MM.1S (cell line): ENCODE measurements at regions not wholly inside any gene's neighbourhood (a gene's known extent, or its start where the extent isn't known, plus 50 kb on each side); places are given as distances from the start of the nearest gene placed in this dataset.

Experiments used
- DNase-seq: peaks from one replicate; pipeline ENCODE4 v3.0.0-alpha.2; 2015
- H2AFZ ChIP-seq: fragments of 300-600 bp; sonication (generic); 2 replicates; pipeline ENCODE4 v1.6.0; 2016; ENCODE audit warnings: antibody characterized with exemption, low read length
- H3F3A ChIP-seq: fragments of 300-600 bp; sonication (generic); 2 replicates; pipeline ENCODE4 v1.6.1; 2016; ENCODE audit warnings: mild to moderate bottlenecking, antibody characterized with exemption, low read length, moderate library complexity, mixed read lengths; ENCODE audit not compliant: insufficient read depth
- H3K27ac ChIP-seq: fragments of 300-600 bp; sonication (generic); 2 replicates; pipeline ENCODE4 v1.5.1; 2016; ENCODE audit warnings: mild to moderate bottlenecking, low read length
- H3K27me3 ChIP-seq: fragments of 300-600 bp; sonication (generic); replicated peaks from 2 replicates; pipeline ENCODE4 v1.6.0; 2016; ENCODE audit warnings: low read length; ENCODE audit not compliant: insufficient read depth
- H3K36me3 ChIP-seq: fragments of 300-600 bp; sonication (generic); replicated peaks from 2 replicates; pipeline ENCODE4 v1.6.1; 2016; ENCODE audit warnings: mild to moderate bottlenecking, low read length, mixed read lengths; ENCODE audit not compliant: insufficient read depth
- H3K4me1 ChIP-seq: fragments of 300-600 bp; sonication (generic); 2 replicates; pipeline ENCODE4 v1.6.1; 2016; ENCODE audit warnings: low read length, mixed read lengths
- H3K4me2 ChIP-seq: fragments of 300-600 bp; sonication (generic); 2 replicates; pipeline ENCODE4 v1.6.0; 2016; ENCODE audit warnings: low read depth, low read length
- H3K4me3 ChIP-seq: fragments of 300-600 bp; sonication (generic); 2 replicates; pipeline ENCODE4 v1.5.1; 2016; ENCODE audit warnings: low read length, mixed read lengths
- H3K79me2 ChIP-seq: fragments of 300-600 bp; sonication (generic); 2 replicates; pipeline ENCODE4 v1.6.1; 2016; ENCODE audit warnings: mixed run types, low read length, mixed read lengths
- H3K9ac ChIP-seq: fragments of 300-600 bp; sonication (generic); 2 replicates; pipeline ENCODE4 v1.6.1; 2016; ENCODE audit warnings: low read length, mixed read lengths
- H3K9me2 ChIP-seq: fragments of 300-600 bp; sonication (generic); replicated peaks from 2 replicates; pipeline ENCODE4 v1.6.1; 2016; ENCODE audit warnings: mild to moderate bottlenecking, low read length, mixed read lengths; ENCODE audit not compliant: insufficient read depth
- H3K9me3 ChIP-seq: fragments of 300-600 bp; sonication (generic); replicated peaks from 2 replicates; pipeline ENCODE4 v1.6.1; 2016; ENCODE audit warnings: mild to moderate bottlenecking, low read length, mixed read lengths; ENCODE audit not compliant: insufficient read depth
- H4K20me1 ChIP-seq: fragments of 300-600 bp; sonication (generic); 2 replicates; pipeline ENCODE4 v1.6.1; 2016; ENCODE audit warnings: mild to moderate bottlenecking, low read length, moderate library complexity, mixed read lengths; ENCODE audit not compliant: insufficient read depth
- CTCF ChIP-seq: fragments of 300-600 bp; sonication (generic); IDR thresholded peaks from 2 replicates; pipeline ENCODE4 v1.5.1; 2016; ENCODE audit warnings: antibody characterized with exemption, low read length, mixed read lengths
- EZH2 ChIP-seq: fragments of 300-600 bp; sonication (generic); optimal IDR thresholded peaks from 2 replicates; pipeline ENCODE3; 2017; ENCODE audit warnings: low read depth, mild to moderate bottlenecking, antibody characterized with exemption, low read length, mixed read lengths
- EZH2phosphoT487 ChIP-seq: fragments of 300-600 bp; sonication (generic); IDR thresholded peaks from 2 replicates; pipeline ENCODE4 v1.6.1; 2018; ENCODE audit warnings: antibody characterized with exemption, low read length

- no peak overlapping the region for H2AFZ ChIP-seq
- H3K4me3 ChIP-seq, result no peak overlapping the region
- no peaks in the 10 kb centered on the region for H3K9me2 ChIP-seq
- no peaks in the 10 kb centered on the region for H3K9me3 ChIP-seq
- H3K27me3 ChIP-seq, result peaks cover 81% of the 10 kb centered on the region
- no peak for DNase-seq
- no peaks in the 10 kb centered on the region for H3K4me1 ChIP-seq
- no peaks in the 10 kb centered on the region for H3K36me3 ChIP-seq
- no peak overlapping the region for H3K9ac ChIP-seq
- no peak overlapping the region for H3K4me2 ChIP-seq
- TF ChIP-seq EZH2 (no peak), EZH2phosphoT487 (no peak), CTCF (no peak)
- H3K79me2 ChIP-seq, result no peaks in the 10 kb centered on the region
- no peak overlapping the region for H3K27ac ChIP-seq
- no peaks in the 10 kb centered on the region for H4K20me1 ChIP-seq
- H3F3A ChIP-seq, result no peaks in the 10 kb centered on the region
These were observed 64.2 kb upstream of the TNRC6C start for GRCh38 chr17:77894126-77894956.

- Histone ChIP-seq H3K4me1 (no peaks in the 10 kb centered on the region), H3K9me3 (no peaks in the 10 kb centered on the region), H3K27ac (no peak overlapping the region), H3K27me3 (peaks cover 80% of the 10 kb centered on the region), H3K79me2 (no peaks in the 10 kb centered on the region), H2AFZ (no peak overlapping the region), H3K9me2 (no peaks in the 10 kb centered on the region), H3K9ac (no peak overlapping the region), H4K20me1 (no peaks in the 10 kb centered on the region), H3K4me2 (no peak overlapping the region), H3K36me3 (no peaks in the 10 kb centered on the region), H3K4me3 (no peak overlapping the region), H3F3A (no peaks in the 10 kb centered on the region)
- DNase-seq, result no peak
- TF ChIP-seq EZH2, result no peak
- TF ChIP-seq EZH2phosphoT487, result no peak
- no peak for TF ChIP-seq CTCF
These were observed 60.7 kb upstream of the TNRC6C start for GRCh38 chr17:77897741-77898301.

- Histone ChIP-seq H3K27ac (no peak overlapping the region), H3K36me3 (no peaks in the 10 kb centered on the region), H3K4me2 (no peak overlapping the region), H3K9me2 (no peaks in the 10 kb centered on the region), H3K27me3 (peaks cover 80% of the 10 kb centered on the region), H3K4me3 (no peak overlapping the region), H3K9ac (no peak overlapping the region), H3K79me2 (no peaks in the 10 kb centered on the region), H4K20me1 (no peaks in the 10 kb centered on the region), H3K9me3 (no peaks in the 10 kb centered on the region), H2AFZ (no peak overlapping the region), H3K4me1 (no peaks in the 10 kb centered on the region), H3F3A (no peaks in the 10 kb centered on the region)
- TF ChIP-seq EZH2phosphoT487, result no peak
- no peak for TF ChIP-seq EZH2
- no peak for TF ChIP-seq CTCF
- DNase-seq, result no peak
These were observed 59.7 kb upstream of the TNRC6C start for GRCh38 chr17:77898521-77899434.
